ENCODE measurements at regions not wholly inside any gene's neighbourhood (a gene's known extent, or its start where the extent isn't known, plus 50 kb on each side); places are given as distances from the start of the nearest gene placed in this dataset.
"Not testable (repeated sequence)": the region's sequence is repeated elsewhere in the genome, so short reads cannot be mapped to it uniquely, and the experiment has no call there.

DNA sequence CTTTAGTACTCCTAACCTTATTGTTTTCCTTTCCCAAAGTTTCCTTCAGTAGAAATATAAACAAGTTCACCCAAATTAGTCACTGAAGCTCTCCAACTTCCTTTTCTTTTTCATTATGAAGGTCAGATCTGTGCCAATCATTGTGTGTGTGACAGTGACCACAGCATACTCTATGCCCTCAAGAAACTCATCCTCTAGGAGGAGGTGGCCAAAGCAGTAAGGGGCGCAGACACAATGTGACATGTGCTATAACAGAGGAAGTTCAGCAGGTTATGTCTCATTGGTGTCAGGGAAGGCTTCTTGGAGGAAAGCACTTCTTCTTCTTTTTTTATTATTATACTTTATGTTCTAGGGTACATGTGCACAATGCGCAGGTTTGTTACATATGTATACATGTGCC is 60.0 kb upstream of the PSME4 start:
- DNase-seq: no peak

DNA sequence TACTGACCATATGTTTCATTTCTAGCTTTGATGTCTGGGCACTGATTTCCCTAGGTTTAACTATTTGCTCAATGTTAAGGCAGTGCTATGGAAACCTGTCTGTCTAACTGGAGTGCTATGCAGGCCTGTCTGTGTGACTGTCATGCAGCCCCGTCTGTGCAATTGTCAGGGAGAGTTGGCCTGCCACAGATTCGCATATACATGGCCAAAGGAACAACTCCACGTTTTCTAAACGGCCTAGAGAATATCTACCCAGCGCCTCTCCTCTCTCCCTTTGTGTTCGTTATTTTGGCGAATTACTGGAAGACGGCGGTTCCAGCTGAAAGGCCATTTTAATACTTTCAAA is 59.6 kb upstream of the PSME4 start:
- no peak for DNase-seq

GRCh38 chr2:54029721-54030395 is 59.1 kb upstream of the PSME4 start:
- DNase-seq: no peak

- DNase-seq: not testable (repeated sequence)
Observed at GRCh38 chr2:54025463-54026075, 54.8 kb upstream of the PSME4 start.

GRCh38 chr2:54024576-54024975 is 53.8 kb upstream of the PSME4 start:
- no peak for DNase-seq

DNA sequence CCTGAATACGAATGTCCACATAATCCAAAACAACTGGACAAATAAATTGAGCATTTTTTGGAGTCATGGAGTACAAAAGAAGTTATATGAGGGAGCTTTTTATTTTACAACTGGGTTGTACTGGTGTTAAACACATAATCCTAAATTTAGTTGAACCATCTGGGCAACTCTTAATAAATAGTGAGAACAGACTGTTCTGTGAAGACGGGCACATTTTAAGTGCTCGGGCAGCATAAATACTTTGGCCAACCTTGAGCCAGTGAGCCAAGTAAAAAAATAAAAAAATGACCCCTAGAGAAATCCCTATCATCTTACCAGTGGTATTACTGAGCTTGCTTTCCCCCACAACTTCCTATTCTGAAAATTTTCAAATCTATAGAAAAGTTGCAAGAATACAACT is 50.9 kb upstream of the PSME4 start:
- DNase-seq: no peak

- DNase-seq: no peak
Observed at GRCh38 chr2:54020793-54021414, 50.1 kb upstream of the PSME4 start.
